HG02970 (cell line): ENCODE measurements at regions not wholly inside any gene's neighbourhood (a gene's known extent, or its start where the extent isn't known, plus 50 kb on each side); places are given as distances from the start of the nearest gene placed in this dataset.

Experiments
- ATAC-seq: cut with Tn5 transposase; IDR thresholded peaks from one replicate; pipeline ENCODE4 v1.9.1; 2021; ENCODE audit warnings: mild to moderate bottlenecking, moderate library complexity, moderate number of reproducible peaks; ENCODE audit not compliant: unreplicated experiment, low FRiP score

GRCh38 chr2:48098539-48098938 lies 192.2 kb upstream of the FBXO11 start:
- ATAC-seq, result no peak

- ATAC-seq, result no peak
These were observed 198.1 kb upstream of the FBXO11 start for GRCh38 chr2:48104418-48104817.

- no peak for ATAC-seq
These were observed 199.6 kb upstream of the FBXO11 start for GRCh38 chr2:48105848-48106247.

GRCh38 chr2:48107326-48107925 lies 201.1 kb upstream of the FBXO11 start:
- ATAC-seq, result no peak

GRCh38 chr2:48108455-48108854 lies 202.2 kb upstream of the FBXO11 start:
- ATAC-seq, result no peak

GRCh38 chr2:48109491-48110204 lies 203.3 kb upstream of the FBXO11 start:
- ATAC-seq, result no peak

GRCh38 chr2:48110492-48110891 lies 204.0 kb upstream of the FOXN2 start:
- no peak for ATAC-seq

GRCh38 chr2:48112911-48113680 lies 201.4 kb upstream of the FOXN2 start:
- ATAC-seq, result no peak

- ATAC-seq, result no peak
These were observed 200.7 kb upstream of the FOXN2 start for GRCh38 chr2:48113767-48114166.

GRCh38 chr2:48114256-48114655 lies 200.2 kb upstream of the FOXN2 start:
- no peak for ATAC-seq

- no peak for ATAC-seq
These were observed 198.0 kb upstream of the FOXN2 start for GRCh38 chr2:48116497-48116896.

- no peak for ATAC-seq
These were observed 195.6 kb upstream of the FOXN2 start for GRCh38 chr2:48118895-48119294.

GRCh38 chr2:48120112-48120511 lies 194.4 kb upstream of the FOXN2 start:
- no peak for ATAC-seq

- ATAC-seq, result no peak
These were observed 193.7 kb upstream of the FOXN2 start for GRCh38 chr2:48120759-48121242.

- ATAC-seq, result no peak
These were observed 192.3 kb upstream of the FOXN2 start for GRCh38 chr2:48122166-48122565.

- no peak for ATAC-seq
These were observed 189.9 kb upstream of the FOXN2 start for GRCh38 chr2:48124592-48124991.

- no peak for ATAC-seq
These were observed 188.3 kb upstream of the FOXN2 start for GRCh38 chr2:48126162-48126561.

GRCh38 chr2:48127612-48128191 lies 186.8 kb upstream of the FOXN2 start:
- no peak for ATAC-seq

- no peak for ATAC-seq
These were observed 185.1 kb upstream of the FOXN2 start for GRCh38 chr2:48129293-48129950.

- ATAC-seq, result no peak
These were observed 182.8 kb upstream of the FOXN2 start for GRCh38 chr2:48131539-48132270.
